ENCODE measurements at regions not wholly inside any gene's neighbourhood (a gene's known extent, or its start where the extent isn't known, plus 50 kb on each side); places are given as distances from the start of the nearest gene placed in this dataset.
"Not testable (repeated sequence)": the region's sequence is repeated elsewhere in the genome, so short reads cannot be mapped to it uniquely, and the experiment has no call there.

- H3K4me3 ChIP-seq (ENCODE audit: insufficient read depth, low read depth, low read length); H3K36me3 ChIP-seq (ENCODE audit: control insufficient read depth, insufficient read depth, low read length); H3K4me1 ChIP-seq (ENCODE audit: control insufficient read depth, insufficient read depth, low read length); H3K27me3 ChIP-seq (ENCODE audit: control insufficient read depth, insufficient read depth, low read length, poor library complexity, severe bottlenecking); H3K9me3 ChIP-seq (ENCODE audit: control insufficient read depth, low read length); H3K27ac ChIP-seq (ENCODE audit: insufficient read depth, low read depth, low read length, poor library complexity, severe bottlenecking): not testable (repeated sequence)
- WGBS, 2 experiments, result 88% methylated on average over 3 of the region's 3 CpGs
Measured at GRCh38 chr1:221957350-221957749, 215.5 kb upstream of the DUSP10 start.

- 86 to 92% methylated on average over 3 of the region's 3 CpGs for WGBS, 2 experiments
- H3K27me3 ChIP-seq (ENCODE audit: control insufficient read depth, insufficient read depth, low read length, poor library complexity, severe bottlenecking), result no peaks in the 10 kb centered on the region
- no peak overlapping the region for H3K27ac ChIP-seq (ENCODE audit: insufficient read depth, low read depth, low read length, poor library complexity, severe bottlenecking)
- no peak overlapping the region for H3K4me3 ChIP-seq (ENCODE audit: insufficient read depth, low read depth, low read length)
- H3K9me3 ChIP-seq (ENCODE audit: control insufficient read depth, low read length), result no peaks in the 10 kb centered on the region
- H3K36me3 ChIP-seq (ENCODE audit: control insufficient read depth, insufficient read depth, low read length), result no peaks in the 10 kb centered on the region
- H3K4me1 ChIP-seq (ENCODE audit: control insufficient read depth, insufficient read depth, low read length), result no peaks in the 10 kb centered on the region
Measured at GRCh38 chr1:221949996-221950395, 208.1 kb upstream of the DUSP10 start.

- Histone ChIP-seq H3K4me3 (ENCODE audit: insufficient read depth, low read depth, low read length) (no peak overlapping the region), H3K9me3 (ENCODE audit: control insufficient read depth, low read length) (no peaks in the 10 kb centered on the region), H3K27ac (ENCODE audit: insufficient read depth, low read depth, low read length, poor library complexity, severe bottlenecking) (no peak overlapping the region), H3K27me3 (ENCODE audit: control insufficient read depth, insufficient read depth, low read length, poor library complexity, severe bottlenecking) (no peaks in the 10 kb centered on the region), H3K4me1 (ENCODE audit: control insufficient read depth, insufficient read depth, low read length) (no peaks in the 10 kb centered on the region), H3K36me3 (ENCODE audit: control insufficient read depth, insufficient read depth, low read length) (no peaks in the 10 kb centered on the region)
- 82 to 84% methylated on average over 5 of the region's 5 CpGs for WGBS, 2 experiments
Measured at GRCh38 chr1:221948459-221948858, 206.6 kb upstream of the DUSP10 start.

- WGBS, 2 experiments, result 91 to 95% methylated on average over 4 of the region's 4 CpGs
- H3K4me3 ChIP-seq (ENCODE audit: insufficient read depth, low read depth, low read length), result no peak overlapping the region
- H3K9me3 ChIP-seq (ENCODE audit: control insufficient read depth, low read length), result no peaks in the 10 kb centered on the region
- no peaks in the 10 kb centered on the region for H3K36me3 ChIP-seq (ENCODE audit: control insufficient read depth, insufficient read depth, low read length)
- H3K27me3 ChIP-seq (ENCODE audit: control insufficient read depth, insufficient read depth, low read length, poor library complexity, severe bottlenecking), result no peaks in the 10 kb centered on the region
- H3K27ac ChIP-seq (ENCODE audit: insufficient read depth, low read depth, low read length, poor library complexity, severe bottlenecking), result no peak overlapping the region
- H3K4me1 ChIP-seq (ENCODE audit: control insufficient read depth, insufficient read depth, low read length), result no peaks in the 10 kb centered on the region
Measured at GRCh38 chr1:221947731-221948130, 205.8 kb upstream of the DUSP10 start.

- Histone ChIP-seq H3K4me3 (ENCODE audit: insufficient read depth, low read depth, low read length) (no peak overlapping the region), H3K9me3 (ENCODE audit: control insufficient read depth, low read length) (no peaks in the 10 kb centered on the region), H3K27ac (ENCODE audit: insufficient read depth, low read depth, low read length, poor library complexity, severe bottlenecking) (no peak overlapping the region), H3K27me3 (ENCODE audit: control insufficient read depth, insufficient read depth, low read length, poor library complexity, severe bottlenecking) (no peaks in the 10 kb centered on the region), H3K36me3 (ENCODE audit: control insufficient read depth, insufficient read depth, low read length) (no peaks in the 10 kb centered on the region), H3K4me1 (ENCODE audit: control insufficient read depth, insufficient read depth, low read length) (no peaks in the 10 kb centered on the region)
- 95 to 96% methylated on average over 6 of the region's 6 CpGs for WGBS, 2 experiments
Measured at GRCh38 chr1:221946768-221947167, 204.9 kb upstream of the DUSP10 start.

- Histone ChIP-seq H3K4me1 (ENCODE audit: control insufficient read depth, insufficient read depth, low read length) (no peaks in the 10 kb centered on the region), H3K27me3 (ENCODE audit: control insufficient read depth, insufficient read depth, low read length, poor library complexity, severe bottlenecking) (no peaks in the 10 kb centered on the region), H3K4me3 (ENCODE audit: insufficient read depth, low read depth, low read length) (no peak overlapping the region), H3K27ac (ENCODE audit: insufficient read depth, low read depth, low read length, poor library complexity, severe bottlenecking) (no peak overlapping the region), H3K36me3 (ENCODE audit: control insufficient read depth, insufficient read depth, low read length) (no peaks in the 10 kb centered on the region), H3K9me3 (ENCODE audit: control insufficient read depth, low read length) (no peaks in the 10 kb centered on the region)
- 88 to 93% methylated on average over 1 of the region's 1 CpG for WGBS, 2 experiments
Measured at GRCh38 chr1:221945669-221946068, 203.8 kb upstream of the DUSP10 start.

- H3K36me3 ChIP-seq (ENCODE audit: control insufficient read depth, insufficient read depth, low read length), result no peaks in the 10 kb centered on the region
- H3K27ac ChIP-seq (ENCODE audit: insufficient read depth, low read depth, low read length, poor library complexity, severe bottlenecking), result no peak overlapping the region
- H3K9me3 ChIP-seq (ENCODE audit: control insufficient read depth, low read length), result no peaks in the 10 kb centered on the region
- 86 to 100% methylated on average over 1 to 2 of the region's 3 CpGs for WGBS, 2 experiments
- H3K4me1 ChIP-seq (ENCODE audit: control insufficient read depth, insufficient read depth, low read length), result no peaks in the 10 kb centered on the region
- H3K27me3 ChIP-seq (ENCODE audit: control insufficient read depth, insufficient read depth, low read length, poor library complexity, severe bottlenecking), result no peaks in the 10 kb centered on the region
- no peak overlapping the region for H3K4me3 ChIP-seq (ENCODE audit: insufficient read depth, low read depth, low read length)
Measured at GRCh38 chr1:221944247-221944870, 202.5 kb upstream of the DUSP10 start.

GRCh38 chr1:221940631-221941030 lies 198.7 kb upstream of the DUSP10 start:
- Histone ChIP-seq H3K4me3 (ENCODE audit: insufficient read depth, low read depth, low read length) (no peak overlapping the region), H3K9me3 (ENCODE audit: control insufficient read depth, low read length) (no peaks in the 10 kb centered on the region), H3K27me3 (ENCODE audit: control insufficient read depth, insufficient read depth, low read length, poor library complexity, severe bottlenecking) (no peaks in the 10 kb centered on the region), H3K27ac (ENCODE audit: insufficient read depth, low read depth, low read length, poor library complexity, severe bottlenecking) (no peak overlapping the region), H3K4me1 (ENCODE audit: control insufficient read depth, insufficient read depth, low read length) (no peaks in the 10 kb centered on the region), H3K36me3 (ENCODE audit: control insufficient read depth, insufficient read depth, low read length) (no peaks in the 10 kb centered on the region)
- 80 to 97% methylated on average over 1 of the region's 1 CpG for WGBS, 2 experiments

GRCh38 chr1:221939607-221940006 lies 197.7 kb upstream of the DUSP10 start:
- Histone ChIP-seq H3K4me3 (ENCODE audit: insufficient read depth, low read depth, low read length) (no peak overlapping the region), H3K36me3 (ENCODE audit: control insufficient read depth, insufficient read depth, low read length) (no peaks in the 10 kb centered on the region), H3K9me3 (ENCODE audit: control insufficient read depth, low read length) (no peaks in the 10 kb centered on the region), H3K27me3 (ENCODE audit: control insufficient read depth, insufficient read depth, low read length, poor library complexity, severe bottlenecking) (no peaks in the 10 kb centered on the region), H3K4me1 (ENCODE audit: control insufficient read depth, insufficient read depth, low read length) (no peaks in the 10 kb centered on the region), H3K27ac (ENCODE audit: insufficient read depth, low read depth, low read length, poor library complexity, severe bottlenecking) (no peak overlapping the region)
- WGBS, 2 experiments, result 84 to 88% methylated on average over 2 of the region's 2 CpGs

GRCh38 chr1:221937155-221937953 lies 195.5 kb upstream of the DUSP10 start:
- no peaks in the 10 kb centered on the region for H3K9me3 ChIP-seq (ENCODE audit: control insufficient read depth, low read length)
- WGBS, 2 experiments, result 92 to 95% methylated on average over 7 to 9 of the region's 9 CpGs
- H3K4me1 ChIP-seq (ENCODE audit: control insufficient read depth, insufficient read depth, low read length), result no peaks in the 10 kb centered on the region
- no peaks in the 10 kb centered on the region for H3K27me3 ChIP-seq (ENCODE audit: control insufficient read depth, insufficient read depth, low read length, poor library complexity, severe bottlenecking)
- no peak overlapping the region for H3K27ac ChIP-seq (ENCODE audit: insufficient read depth, low read depth, low read length, poor library complexity, severe bottlenecking)
- H3K4me3 ChIP-seq (ENCODE audit: insufficient read depth, low read depth, low read length), result no peak overlapping the region
- H3K36me3 ChIP-seq (ENCODE audit: control insufficient read depth, insufficient read depth, low read length), result no peaks in the 10 kb centered on the region
